Astrocyte (in vitro differentiated cells and primary cell): ENCODE measurements at regions not wholly inside any gene's neighbourhood (a gene's known extent, or its start where the extent isn't known, plus 50 kb on each side); places are given as distances from the start of the nearest gene placed in this dataset.

Experiments used
- DNase-seq: peaks from one replicate; pipeline ENCODE4 v3.0.0-alpha.2; 2010; ENCODE audit warnings: low read depth
- FAIRE-seq: peaks from 2 replicates; lab custom pipeline; 2011; peaks lifted over from hg19 to GRCh38; lab: Jason Lieb, UNC
- H2AFZ ChIP-seq: 2 replicates; pipeline ENCODE4 v1.6.0; 2012; ENCODE audit warnings: low read depth, low read length, inconsistent platforms
- H3K27ac ChIP-seq: 2 replicates; pipeline ENCODE4 v1.5.1; 2011; ENCODE audit warnings: low read depth, low read length, inconsistent platforms
- H3K27me3 ChIP-seq: 2 replicates; pipeline ENCODE4 v1.6.0; 2011; ENCODE audit warnings: low read length, inconsistent platforms; ENCODE audit not compliant: insufficient read depth
- H3K36me3 ChIP-seq: 2 replicates; pipeline ENCODE4 v1.5.1; 2011; ENCODE audit warnings: low read length, inconsistent platforms; ENCODE audit not compliant: insufficient read depth
- H3K4me1 ChIP-seq: 2 replicates; pipeline ENCODE4 v1.5.1; 2011; ENCODE audit warnings: low read length, inconsistent platforms; ENCODE audit not compliant: insufficient read depth
- H3K4me2 ChIP-seq: 2 replicates; pipeline ENCODE4 v1.6.0; 2012; ENCODE audit warnings: low read length, inconsistent platforms
- H3K4me3 ChIP-seq: 2 replicates; pipeline ENCODE4 v1.5.1; 2011; ENCODE audit warnings: low read depth, mild to moderate bottlenecking, low read length, inconsistent platforms; ENCODE audit not compliant: insufficient read depth
- H3K79me2 ChIP-seq: 2 replicates; pipeline ENCODE4 v1.6.0; 2012; ENCODE audit warnings: mild to moderate bottlenecking, low read length, inconsistent platforms; ENCODE audit not compliant: insufficient read depth
- H3K9ac ChIP-seq: 2 replicates; pipeline ENCODE4 v1.6.0; 2012; ENCODE audit warnings: mild to moderate bottlenecking, low read length, inconsistent platforms
- H3K9me3 ChIP-seq: 2 replicates; pipeline ENCODE4 v1.5.1; 2012; ENCODE audit warnings: low read depth, mild to moderate bottlenecking, low read length, inconsistent platforms; ENCODE audit not compliant: insufficient read depth
- H4K20me1 ChIP-seq: 2 replicates; pipeline ENCODE4 v1.6.0; 2012; ENCODE audit warnings: low read length, inconsistent platforms; ENCODE audit not compliant: insufficient read depth
- H3K27ac Mint-ChIP-seq: one replicate; pipeline ENCODE4 v1.8.0; 2021; ENCODE audit warnings: mild to moderate bottlenecking, mixed read lengths; ENCODE audit not compliant: unreplicated experiment
- H3K27me3 Mint-ChIP-seq: one replicate; pipeline ENCODE4 v1.8.0; 2021; ENCODE audit warnings: low read depth, mixed read lengths; ENCODE audit not compliant: unreplicated experiment
- H3K36me3 Mint-ChIP-seq: one replicate; pipeline ENCODE4 v1.8.0; 2021; ENCODE audit warnings: low read depth, mixed read lengths; ENCODE audit not compliant: unreplicated experiment
- H3K4me1 Mint-ChIP-seq: one replicate; pipeline ENCODE4 v1.8.0; 2021; ENCODE audit warnings: low read depth, mixed read lengths; ENCODE audit not compliant: unreplicated experiment
- H3K4me3 Mint-ChIP-seq: one replicate; pipeline ENCODE4 v1.8.0; 2021; ENCODE audit warnings: mild to moderate bottlenecking, moderate library complexity, mixed read lengths; ENCODE audit not compliant: unreplicated experiment
- H3K9me3 Mint-ChIP-seq: one replicate; pipeline ENCODE4 v1.8.0; 2021; ENCODE audit warnings: mild to moderate bottlenecking, mixed read lengths; ENCODE audit not compliant: unreplicated experiment
- EZH2 ChIP-seq: IDR thresholded peaks from 2 replicates; pipeline ENCODE4 v1.6.1; 2012; ENCODE audit warnings: mild to moderate bottlenecking, low read length, inconsistent platforms; ENCODE audit not compliant: insufficient read depth
- TF ChIP-seq, protein P1 (sequence below): IDR thresholded peaks from 2 replicates; pipeline ENCODE4 v1.5.1; 2011; ENCODE audit warnings: low read depth, mild to moderate bottlenecking, inconsistent platforms, low read length, moderate library complexity; ENCODE audit not compliant: insufficient read depth

- H3K4me1 ChIP-seq: no peaks in the 10 kb centered on the region
- H3K9ac ChIP-seq: no peak overlapping the region
- H3K9me3 ChIP-seq: no peaks in the 10 kb centered on the region
- Mint-ChIP-seq H3K9me3 (peaks cover 5% of the 10 kb centered on the region), H3K4me3 (no peak overlapping the region), H3K4me1 (no peaks in the 10 kb centered on the region), H3K27me3 (peaks cover 11% of the 10 kb centered on the region), H3K36me3 (no peaks in the 10 kb centered on the region), H3K27ac (no peak overlapping the region)
- H3K4me3 ChIP-seq: no peak overlapping the region
- no peaks in the 10 kb centered on the region for H3K79me2 ChIP-seq
- H2AFZ ChIP-seq: no peak overlapping the region
- TF ChIP-seq EZH2: no peak
- TF ChIP-seq, protein P1, sequence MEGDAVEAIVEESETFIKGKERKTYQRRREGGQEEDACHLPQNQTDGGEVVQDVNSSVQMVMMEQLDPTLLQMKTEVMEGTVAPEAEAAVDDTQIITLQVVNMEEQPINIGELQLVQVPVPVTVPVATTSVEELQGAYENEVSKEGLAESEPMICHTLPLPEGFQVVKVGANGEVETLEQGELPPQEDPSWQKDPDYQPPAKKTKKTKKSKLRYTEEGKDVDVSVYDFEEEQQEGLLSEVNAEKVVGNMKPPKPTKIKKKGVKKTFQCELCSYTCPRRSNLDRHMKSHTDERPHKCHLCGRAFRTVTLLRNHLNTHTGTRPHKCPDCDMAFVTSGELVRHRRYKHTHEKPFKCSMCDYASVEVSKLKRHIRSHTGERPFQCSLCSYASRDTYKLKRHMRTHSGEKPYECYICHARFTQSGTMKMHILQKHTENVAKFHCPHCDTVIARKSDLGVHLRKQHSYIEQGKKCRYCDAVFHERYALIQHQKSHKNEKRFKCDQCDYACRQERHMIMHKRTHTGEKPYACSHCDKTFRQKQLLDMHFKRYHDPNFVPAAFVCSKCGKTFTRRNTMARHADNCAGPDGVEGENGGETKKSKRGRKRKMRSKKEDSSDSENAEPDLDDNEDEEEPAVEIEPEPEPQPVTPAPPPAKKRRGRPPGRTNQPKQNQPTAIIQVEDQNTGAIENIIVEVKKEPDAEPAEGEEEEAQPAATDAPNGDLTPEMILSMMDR: no peak
- FAIRE-seq (no peak), DNase-seq (no peak)
- H3K27me3 ChIP-seq: no peaks in the 10 kb centered on the region
- H3K36me3 ChIP-seq: no peaks in the 10 kb centered on the region
- no peak overlapping the region for H3K4me2 ChIP-seq
- H3K27ac ChIP-seq: no peak overlapping the region
- H4K20me1 ChIP-seq: no peaks in the 10 kb centered on the region
Observed at GRCh38 chr19:28258829-28259228, 954.1 kb downstream of the UQCRFS1 start.

GRCh38 chr19:28257396-28257795 is 955.6 kb downstream of the UQCRFS1 start:
- no peaks in the 10 kb centered on the region for H3K9me3 ChIP-seq
- no peak overlapping the region for H3K27ac Mint-ChIP-seq
- H4K20me1 ChIP-seq: no peaks in the 10 kb centered on the region
- no peaks in the 10 kb centered on the region for H3K36me3 Mint-ChIP-seq
- H3K4me1 Mint-ChIP-seq: no peaks in the 10 kb centered on the region
- H3K27ac ChIP-seq: no peak overlapping the region
- no peaks in the 10 kb centered on the region for H3K27me3 ChIP-seq
- DNase-seq (no peak), FAIRE-seq (no peak)
- no peak overlapping the region for H3K9ac ChIP-seq
- no peaks in the 10 kb centered on the region for H3K4me1 ChIP-seq
- H3K4me2 ChIP-seq: no peak overlapping the region
- H3K4me3 Mint-ChIP-seq: no peak overlapping the region
- no peak overlapping the region for H3K4me3 ChIP-seq
- H3K9me3 Mint-ChIP-seq: peaks cover 7% of the 10 kb centered on the region
- no peaks in the 10 kb centered on the region for H3K79me2 ChIP-seq
- peaks cover 22% of the 10 kb centered on the region for H3K27me3 Mint-ChIP-seq
- H3K36me3 ChIP-seq: no peaks in the 10 kb centered on the region
- no peak for TF ChIP-seq EZH2
- TF ChIP-seq, protein P1: no peak
- no peak overlapping the region for H2AFZ ChIP-seq

DNA sequence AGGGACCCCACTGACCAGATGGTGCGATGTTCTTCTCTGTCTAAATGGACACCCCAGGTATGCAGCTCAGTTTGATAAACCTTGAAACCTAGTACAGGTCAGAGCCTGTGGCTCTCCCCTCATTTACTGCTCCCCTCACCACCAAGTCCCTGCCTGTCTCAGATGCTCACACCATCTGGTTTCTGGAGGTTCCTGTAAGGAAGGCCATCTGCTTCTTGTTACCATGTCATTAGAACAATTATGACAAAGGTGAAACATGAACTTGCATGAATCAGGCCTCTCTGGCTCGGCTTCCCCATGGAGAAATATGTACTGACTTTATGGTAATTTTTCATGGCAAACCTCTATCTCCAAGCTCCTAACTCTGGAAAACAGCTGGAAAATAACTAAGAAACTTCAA is 965.7 kb downstream of the UQCRFS1 start:
- Histone ChIP-seq H4K20me1 (no peaks in the 10 kb centered on the region), H2AFZ (no peak overlapping the region), H3K27me3 (no peaks in the 10 kb centered on the region), H3K79me2 (no peaks in the 10 kb centered on the region), H3K4me3 (no peak overlapping the region), H3K36me3 (no peaks in the 10 kb centered on the region), H3K4me1 (no peaks in the 10 kb centered on the region), H3K4me2 (no peak overlapping the region), H3K9ac (no peak overlapping the region), H3K27ac (no peak overlapping the region), H3K9me3 (no peaks in the 10 kb centered on the region)
- DNase-seq (no peak), FAIRE-seq (no peak)
- Mint-ChIP-seq H3K27ac (no peak overlapping the region), H3K36me3 (no peaks in the 10 kb centered on the region), H3K27me3 (peaks cover 18% of the 10 kb centered on the region), H3K4me3 (no peak overlapping the region), H3K4me1 (no peaks in the 10 kb centered on the region), H3K9me3 (no peaks in the 10 kb centered on the region)
- TF ChIP-seq EZH2: no peak
- TF ChIP-seq, protein P1: no peak
